ENCODE measurements at regions not wholly inside any gene's neighbourhood (a gene's known extent, or its start where the extent isn't known, plus 50 kb on each side); places are given as distances from the start of the nearest gene placed in this dataset.
"Not testable (repeated sequence)": the region's sequence is repeated elsewhere in the genome, so short reads cannot be mapped to it uniquely, and the experiment has no call there.

DNA sequence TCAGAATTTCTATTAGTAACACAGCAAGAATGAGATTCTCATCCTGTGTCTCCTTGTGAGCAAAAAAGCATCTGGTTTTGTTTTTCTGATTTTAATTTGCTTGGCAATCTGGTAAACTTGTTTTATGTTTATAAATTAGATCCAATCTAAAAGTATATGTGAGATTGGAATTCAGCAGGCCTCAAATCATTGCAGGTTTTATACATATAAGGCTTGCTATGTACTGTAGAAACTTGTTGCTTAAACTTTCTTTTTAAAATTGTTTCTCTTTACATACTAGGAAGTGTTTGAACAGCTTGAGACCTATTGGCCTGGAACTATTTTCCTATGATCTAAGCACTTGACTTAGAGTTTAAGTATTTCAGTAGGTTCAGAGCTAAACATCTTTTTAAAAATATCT lies 1037.8 kb downstream of the NR2F1-AS1 start:
- DNase-seq = no peak

DNA sequence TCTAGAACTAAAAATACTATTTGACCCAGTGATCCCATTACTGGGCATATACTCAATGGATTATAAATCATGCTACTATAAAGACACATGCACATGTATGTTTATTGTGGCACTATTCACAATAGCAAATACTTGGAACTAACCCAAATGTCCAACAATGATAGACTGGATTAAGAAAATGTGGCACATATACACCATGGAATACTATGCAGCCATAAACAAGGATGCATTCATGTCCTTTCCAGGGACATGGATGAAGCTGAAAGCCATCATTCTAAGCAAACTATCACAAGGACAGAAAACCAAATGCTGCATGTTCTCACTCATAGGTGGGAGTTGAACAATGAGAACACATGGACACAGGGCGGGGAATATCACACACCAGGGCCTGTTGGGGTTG lies 1039.0 kb downstream of the NR2F1-AS1 start:
- DNase-seq = not testable (repeated sequence)

DNA sequence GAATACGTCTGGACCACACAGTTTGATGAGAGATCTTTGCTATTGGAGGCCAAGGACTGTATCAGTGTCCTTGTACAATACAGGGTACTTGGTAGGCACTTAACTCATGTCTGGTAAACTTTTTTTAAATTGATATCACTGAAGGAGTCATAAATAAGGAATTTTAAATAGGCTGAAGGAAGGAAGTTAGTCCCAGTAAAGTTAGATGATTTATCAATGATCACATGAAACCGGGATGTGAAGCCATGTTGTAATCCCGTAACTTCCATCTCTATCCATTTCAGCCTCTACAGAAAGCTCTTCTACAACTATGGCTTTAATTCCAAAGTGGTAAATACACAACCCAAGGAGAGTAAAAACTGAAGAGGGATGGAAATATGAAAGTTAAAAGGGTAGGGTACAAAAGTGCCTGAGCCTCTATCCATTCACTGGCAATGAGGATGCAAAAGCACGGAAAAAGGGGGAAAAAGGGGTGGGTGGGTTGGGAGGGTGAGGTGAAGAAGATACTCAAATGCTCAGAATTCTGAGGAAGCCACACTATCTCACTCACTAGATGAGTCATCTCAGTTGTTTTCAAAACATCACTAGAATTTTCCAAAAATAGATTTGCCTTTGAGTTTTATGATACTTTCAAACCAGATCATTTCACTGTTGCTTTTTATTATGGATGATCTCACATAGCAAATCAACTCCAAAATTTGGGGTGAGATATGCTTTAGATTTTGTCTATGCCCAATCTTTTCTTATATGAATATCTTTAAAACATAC lies 1053.5 kb downstream of the NR2F1-AS1 start:
- DNase-seq = no peak

DNA sequence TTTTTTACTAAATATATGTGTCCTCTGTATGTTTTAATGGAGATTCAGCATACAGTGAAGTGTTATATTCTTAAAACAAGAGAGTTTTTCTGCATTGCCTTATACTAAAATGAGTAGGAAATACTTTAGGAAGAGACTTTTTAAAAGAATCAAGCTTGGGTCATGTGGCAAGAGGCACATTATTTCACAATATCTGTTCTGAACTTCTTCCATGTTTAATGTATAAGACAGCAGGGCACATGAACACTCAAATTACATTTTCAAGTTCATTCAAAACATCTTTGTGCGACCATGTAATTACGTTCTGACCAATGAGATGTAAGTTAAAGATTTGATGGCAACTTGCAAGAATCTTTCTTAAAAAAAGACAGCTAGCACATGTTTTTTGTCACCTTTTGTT lies 1055.9 kb downstream of the NR2F1-AS1 start:
- DNase-seq = no peak

DNA sequence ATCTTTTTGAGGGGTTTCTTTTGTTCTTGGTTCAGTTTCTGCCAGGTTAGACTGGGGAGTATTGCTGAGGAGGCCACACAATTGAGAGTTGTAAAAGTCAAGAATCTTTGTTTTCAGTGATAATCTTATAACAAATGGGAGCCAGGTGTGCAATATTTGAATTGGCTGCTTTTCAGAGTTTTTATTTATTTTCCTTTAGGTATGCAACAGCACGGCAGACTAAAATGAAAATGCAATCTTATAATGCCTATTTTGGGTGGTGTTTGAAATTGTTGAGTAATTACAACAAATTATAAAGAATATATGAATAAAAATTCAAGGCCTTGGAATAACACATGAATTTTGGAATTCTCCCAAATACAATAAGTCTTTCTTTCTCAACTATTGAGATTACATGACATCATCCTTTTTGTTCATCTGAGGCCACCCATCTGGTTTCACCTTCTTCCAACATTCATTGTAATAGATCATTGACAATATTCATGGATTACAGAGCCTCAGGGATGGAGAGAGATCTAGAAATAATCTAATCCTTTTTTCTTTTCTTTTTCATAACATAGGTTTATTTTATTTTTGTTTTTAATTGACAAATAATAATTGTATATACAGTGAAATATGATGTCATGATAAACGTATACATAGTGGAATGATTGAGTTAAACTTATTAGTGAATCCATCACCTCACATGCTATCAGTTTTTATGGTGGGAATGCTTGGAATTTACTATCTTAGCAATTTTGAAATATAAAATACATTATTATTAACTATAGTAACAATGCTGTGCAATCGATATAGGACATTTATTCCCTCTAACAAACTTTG lies 1061.0 kb downstream of the NR2F1-AS1 start:
- DNase-seq = no peak

DNA sequence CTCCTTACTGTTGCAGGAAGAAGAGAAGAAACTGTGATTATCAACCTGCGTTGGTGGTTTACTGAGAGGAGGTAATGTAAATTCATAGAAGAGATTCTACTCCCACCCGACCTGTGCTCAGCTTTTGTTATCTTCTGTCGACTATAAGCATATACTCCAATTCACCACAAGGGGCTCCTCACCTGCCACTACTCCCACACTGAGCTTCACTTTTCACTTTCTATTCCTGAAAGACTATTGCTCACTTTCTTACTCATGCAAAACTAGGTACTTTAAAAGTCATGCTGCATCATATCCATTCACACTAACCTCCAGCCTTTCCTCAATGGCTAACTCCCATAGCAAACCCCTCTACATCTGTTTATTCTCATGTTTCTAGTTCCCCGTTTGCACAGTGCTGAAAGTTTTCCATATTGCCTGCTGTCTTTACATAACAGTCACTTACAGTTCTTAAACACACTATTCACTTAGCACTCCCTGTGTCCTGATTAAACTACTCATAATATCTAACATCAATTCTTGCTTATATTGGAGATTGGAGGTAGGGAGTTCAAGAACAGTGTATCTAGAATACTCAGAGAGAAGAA lies 1062.6 kb downstream of the NR2F1-AS1 start:
- peak; percentile 15 for DNase-seq

DNA sequence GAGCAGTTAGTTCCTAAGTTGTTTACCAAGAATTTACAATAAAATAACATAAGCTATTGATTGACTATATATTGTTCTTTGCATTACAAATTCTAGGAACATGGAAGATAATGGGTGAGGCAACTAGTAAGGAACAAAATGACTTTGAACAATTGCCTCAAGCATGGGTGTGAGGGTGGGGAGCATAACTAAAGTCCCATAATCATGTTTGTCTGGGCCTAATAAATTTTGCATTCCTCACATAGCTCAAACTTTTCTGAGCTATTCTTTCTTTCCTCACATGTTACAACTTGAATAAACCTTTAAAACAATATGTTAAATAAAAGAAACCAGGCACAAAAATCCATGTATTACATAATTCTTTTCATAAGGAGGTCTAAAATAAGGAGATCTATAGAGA lies 1066.1 kb downstream of the NR2F1-AS1 start:
- DNase-seq = no peak

DNA sequence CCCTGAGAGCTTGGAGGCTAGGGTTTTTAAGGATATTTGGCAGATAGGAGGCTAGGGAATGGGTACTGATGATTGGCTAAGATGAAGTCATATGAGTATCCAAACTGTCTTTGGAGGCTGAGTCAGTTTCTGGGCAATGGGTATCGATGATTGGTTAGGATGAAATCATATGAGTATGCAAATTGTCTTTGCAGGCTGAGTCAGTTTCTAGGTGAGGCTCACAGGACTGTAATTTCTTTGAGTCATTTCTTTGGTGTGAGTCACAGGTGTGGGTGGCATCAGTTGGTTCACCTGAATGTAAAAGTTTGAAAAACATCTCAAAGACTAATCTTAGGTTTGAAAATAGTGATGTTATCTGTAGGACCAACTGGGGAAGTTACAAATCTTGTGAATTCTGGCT lies 1068.0 kb downstream of the NR2F1-AS1 start:
- peak; percentile 4 for DNase-seq

DNA sequence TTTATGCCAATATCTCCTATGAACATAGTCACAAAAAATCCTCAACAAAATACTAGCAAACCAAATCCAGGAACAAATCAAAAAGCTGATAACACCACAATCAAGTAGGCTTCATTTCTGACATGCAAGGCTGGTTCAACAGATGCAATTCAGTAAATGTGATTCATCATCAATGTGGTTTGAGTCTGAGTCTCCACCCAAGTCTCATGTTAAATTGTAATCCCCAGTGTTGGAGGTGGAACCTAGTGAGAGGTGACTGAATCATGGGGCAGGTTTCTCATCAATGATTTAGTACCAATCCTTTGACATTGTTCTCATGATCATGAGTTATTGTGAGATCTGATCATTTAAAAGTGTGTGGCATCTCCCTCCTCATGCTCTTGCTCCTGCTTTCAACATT lies 1072.7 kb downstream of the NR2F1-AS1 start:
- no peak for DNase-seq

DNA sequence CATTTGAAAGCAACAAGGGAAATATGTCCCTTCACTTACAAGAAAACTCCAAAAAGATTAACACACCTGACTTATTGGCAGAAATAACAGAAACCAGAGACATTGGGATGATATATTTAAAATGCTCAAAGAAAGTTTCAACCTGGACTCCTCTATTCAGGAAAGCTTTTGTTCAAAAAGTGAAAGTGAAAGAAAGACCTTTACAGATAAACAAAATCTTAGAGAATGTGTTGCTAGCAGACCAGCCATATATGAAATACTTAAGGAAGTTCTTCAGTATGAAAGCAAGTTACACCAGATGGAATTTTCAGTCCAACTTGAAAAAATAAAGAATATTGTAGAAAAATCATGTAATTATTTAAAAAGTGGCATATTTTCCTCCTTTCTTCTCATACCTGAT lies 1075.1 kb downstream of the NR2F1-AS1 start:
- DNase-seq = no peak

DNA sequence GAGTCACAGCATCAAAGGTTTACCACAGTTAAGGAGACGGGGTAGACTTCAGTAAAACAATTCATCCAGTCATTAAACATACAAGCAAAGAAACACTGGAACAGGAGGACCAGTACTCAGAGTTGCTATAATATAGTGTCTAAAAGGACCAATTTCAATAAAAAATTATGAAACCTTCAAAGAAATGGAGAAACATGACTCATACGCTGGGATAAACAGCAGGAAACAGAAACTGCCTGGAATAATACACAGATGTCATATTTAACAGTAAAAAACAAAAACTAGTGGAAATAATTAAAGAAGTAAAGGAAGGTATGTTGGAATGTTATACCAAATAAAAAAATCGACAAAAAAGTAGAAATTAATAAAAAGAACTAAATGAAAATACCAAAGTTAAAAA lies 1075.9 kb downstream of the NR2F1-AS1 start:
- no peak for DNase-seq

DNA sequence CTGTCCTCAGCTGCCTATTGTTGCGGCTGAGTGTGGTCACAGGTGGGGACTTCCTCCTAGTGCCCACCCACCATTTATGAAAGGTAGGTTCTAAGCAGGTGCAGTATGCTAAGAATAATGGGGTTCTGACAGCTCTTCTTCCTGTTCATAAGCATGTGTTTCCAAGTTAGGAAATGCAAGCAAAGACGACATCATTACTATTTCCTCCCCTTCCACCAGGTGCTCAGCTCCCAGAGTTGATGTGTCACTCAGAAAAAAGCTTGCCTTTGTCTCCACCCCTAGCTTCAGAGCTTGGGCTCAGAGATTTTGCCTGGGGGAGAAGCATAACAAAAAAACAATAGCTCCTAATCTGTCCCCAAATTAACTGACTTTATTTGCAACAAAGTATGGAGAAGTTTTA lies 1076.7 kb downstream of the NR2F1-AS1 start:
- DNase-seq = no peak

DNA sequence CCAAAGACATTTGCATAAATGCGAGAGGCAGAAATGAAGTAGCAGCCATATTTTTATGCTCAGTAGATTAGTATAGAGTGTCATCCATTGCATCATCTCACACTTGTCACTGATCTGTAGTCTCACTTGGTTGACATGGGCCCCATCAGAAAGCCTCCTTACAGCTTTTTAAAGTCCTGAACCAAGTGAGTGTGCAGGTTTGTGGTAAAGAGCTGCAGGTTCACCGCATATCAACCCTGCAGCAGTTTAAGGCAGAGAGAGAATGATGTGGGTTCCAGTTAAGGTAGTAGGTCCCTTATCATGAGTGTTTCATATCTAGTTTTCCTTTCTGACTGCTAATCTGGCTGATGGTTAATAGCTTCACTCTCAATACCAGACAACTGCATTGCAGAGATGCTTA lies 1080.3 kb downstream of the NR2F1-AS1 start:
- no peak for DNase-seq

DNA sequence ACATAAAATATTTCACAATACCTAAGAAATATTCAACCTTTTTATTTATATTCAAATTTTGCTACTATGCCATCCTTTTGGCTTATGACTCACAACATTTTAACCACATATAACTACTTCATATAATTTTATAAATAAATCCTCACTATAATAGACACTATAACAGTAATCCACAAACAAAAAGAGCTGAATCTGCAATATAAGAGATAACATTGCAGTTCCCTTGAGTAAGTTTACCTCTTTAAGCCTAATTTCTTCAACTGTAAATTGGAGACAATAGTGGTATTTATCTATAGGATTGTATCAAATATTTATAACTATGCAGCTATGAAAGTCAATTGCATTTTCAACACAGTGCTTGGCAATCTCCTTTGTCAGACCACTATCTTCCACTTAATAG lies 1084.5 kb downstream of the NR2F1-AS1 start:
- no peak for DNase-seq

DNA sequence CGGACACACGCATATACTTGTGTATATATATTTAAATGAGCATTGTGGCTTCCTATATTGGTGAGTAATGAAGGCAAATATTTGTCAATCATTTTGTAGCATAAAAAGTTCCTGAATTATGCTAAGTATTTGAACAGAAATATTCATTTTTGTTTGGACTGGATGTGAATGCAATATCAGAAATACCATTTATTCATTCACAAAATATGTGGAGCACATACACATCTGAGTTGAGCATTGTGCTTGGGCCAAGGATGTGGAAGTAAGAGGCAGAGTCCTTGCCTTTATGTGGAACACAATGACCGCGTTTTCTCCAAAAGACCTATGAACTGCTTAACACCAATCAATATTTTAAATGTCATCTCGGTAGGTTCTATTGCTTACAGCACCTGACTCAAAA lies 1086.5 kb downstream of the NR2F1-AS1 start:
- no peak for DNase-seq

DNA sequence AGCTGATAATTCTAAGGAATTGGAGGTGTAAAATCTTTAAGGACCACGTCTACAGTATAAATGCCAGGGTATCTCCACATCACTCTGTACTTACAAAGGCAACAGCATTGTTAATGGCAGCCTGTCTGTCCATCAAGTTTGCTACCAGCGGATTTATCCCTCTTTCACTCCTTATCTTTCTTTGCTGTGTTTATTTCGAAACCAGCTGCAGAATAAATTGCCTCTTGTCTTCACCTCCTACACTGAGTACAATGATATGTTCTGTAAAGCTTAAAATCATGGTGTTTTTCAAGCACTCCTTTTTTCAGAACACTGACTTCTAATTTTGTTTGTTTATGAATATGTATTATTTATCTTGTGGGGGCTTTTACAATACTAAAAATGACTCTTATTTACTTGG lies 1088.1 kb downstream of the NR2F1-AS1 start:
- no peak for DNase-seq

DNA sequence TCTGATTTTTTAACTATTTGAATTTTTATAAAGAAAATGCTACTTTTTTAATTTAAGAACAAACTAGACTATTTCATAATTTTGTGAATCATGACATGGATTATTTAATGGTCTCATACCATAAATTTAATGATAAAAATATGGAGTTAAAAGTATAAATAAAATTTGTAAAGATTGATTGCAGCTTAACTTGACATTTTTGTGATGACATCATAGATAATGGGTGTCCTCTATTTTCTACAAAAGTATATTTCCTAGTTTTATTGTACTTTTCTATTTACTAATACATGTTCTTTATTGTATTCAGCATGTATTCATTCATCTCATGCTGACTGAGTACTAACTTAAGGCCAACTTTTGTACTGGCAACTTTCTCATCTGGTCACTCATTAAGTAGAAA lies 1096.5 kb downstream of the NR2F1-AS1 start:
- no peak for DNase-seq

DNA sequence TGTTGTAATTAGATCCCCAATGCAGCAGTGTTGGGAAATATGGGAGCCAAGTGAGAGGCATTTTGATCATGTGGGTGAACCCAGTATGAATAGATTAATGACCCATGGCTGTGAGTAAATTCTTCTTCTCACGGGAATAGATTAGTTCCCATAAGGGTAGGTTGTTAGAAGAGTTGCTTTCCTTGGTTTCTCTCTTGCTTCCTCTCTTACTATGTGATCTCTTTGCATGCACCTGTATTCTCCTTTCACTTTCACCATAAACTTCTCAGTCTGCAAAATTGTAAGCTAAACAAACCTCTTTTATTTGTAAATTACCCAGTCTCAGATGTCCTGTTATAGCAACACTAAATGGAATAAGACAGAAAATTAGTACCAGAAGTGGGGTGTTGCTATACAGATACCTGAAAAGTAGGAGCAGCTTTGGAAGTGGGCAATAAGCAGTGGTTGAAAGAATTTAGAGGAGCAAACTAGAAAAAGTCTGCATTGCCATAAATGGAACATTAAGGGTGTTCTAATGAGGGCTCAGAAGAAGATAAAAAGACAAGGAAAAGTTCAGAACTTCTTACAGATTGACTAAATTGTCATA lies 1090.0 kb upstream of the ARRDC3 start:
- no peak for DNase-seq

DNA sequence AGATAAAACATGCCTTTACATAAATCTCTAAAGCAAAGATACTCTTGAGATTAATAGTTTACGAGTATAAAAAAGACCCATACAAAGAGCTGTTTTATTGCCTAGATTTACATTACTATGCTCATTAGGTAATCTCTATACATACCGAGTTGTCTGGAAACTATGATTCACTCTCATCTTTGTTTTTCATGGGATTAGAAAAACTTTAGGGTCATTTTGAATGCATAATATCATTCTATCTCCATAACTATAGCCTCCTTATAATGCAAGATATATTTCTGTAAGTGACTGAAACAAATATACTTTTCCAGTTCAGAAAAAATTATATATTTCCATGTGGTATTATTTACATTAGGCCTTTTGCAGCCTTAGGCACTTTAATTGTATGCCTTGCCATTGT lies 1088.7 kb upstream of the ARRDC3 start:
- DNase-seq = no peak

DNA sequence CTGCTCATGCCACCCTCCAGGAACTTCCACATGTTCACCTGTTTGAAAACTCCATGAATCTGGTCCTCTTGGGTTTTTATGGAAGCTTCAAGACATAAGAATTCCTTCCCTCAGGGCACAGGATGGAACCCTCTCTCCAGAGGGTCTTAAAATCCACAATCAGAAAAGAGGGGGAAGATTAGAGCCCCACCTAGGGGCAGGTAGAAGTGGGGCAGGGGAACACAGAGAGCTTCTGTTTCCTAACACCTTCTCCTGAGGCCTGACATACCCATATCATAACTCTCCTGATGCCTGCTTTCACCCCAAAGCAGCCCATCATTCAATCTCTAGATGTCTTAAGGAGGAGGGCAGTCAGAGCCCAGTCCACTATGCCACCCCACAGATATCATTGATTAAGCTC lies 1087.7 kb upstream of the ARRDC3 start:
- no peak for DNase-seq

DNA sequence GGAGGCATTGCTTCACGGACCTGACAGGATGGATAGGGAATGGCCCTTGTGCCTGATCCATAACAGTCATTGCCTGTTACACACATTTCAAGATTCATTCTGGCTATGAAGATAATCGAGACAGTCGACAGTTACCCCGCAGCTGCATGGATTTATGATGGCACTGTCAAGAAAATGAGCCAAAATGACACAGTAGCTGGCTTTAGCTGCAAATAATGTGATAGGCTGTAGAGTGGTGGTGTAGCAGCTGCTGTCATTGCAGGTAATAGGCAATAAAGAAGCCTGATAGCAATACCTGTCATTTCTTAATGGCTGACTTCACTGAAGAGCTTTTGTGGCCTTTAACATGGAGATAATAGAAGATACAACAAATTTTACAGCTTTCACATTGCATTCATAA lies 1085.2 kb upstream of the ARRDC3 start:
- DNase-seq = no peak

DNA sequence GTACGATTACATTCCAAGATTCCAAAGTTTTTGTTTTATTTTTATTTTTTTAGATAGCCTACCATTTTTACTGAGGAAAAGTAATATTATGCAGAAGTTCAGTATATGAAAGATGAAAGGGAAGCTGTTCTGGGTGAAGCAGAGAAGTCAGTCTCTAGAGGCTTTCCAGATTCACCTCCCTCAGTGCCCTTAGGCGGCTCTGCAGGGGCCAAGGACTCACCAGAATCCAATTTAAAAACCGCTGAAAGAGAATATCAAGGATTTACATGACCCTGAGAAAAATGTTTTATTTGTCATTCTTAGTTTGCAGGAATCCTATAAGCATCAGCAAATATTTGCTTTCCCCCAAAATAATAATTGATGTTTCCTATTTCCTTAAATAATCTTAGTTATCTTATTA lies 1084.6 kb upstream of the ARRDC3 start:
- DNase-seq = no peak

DNA sequence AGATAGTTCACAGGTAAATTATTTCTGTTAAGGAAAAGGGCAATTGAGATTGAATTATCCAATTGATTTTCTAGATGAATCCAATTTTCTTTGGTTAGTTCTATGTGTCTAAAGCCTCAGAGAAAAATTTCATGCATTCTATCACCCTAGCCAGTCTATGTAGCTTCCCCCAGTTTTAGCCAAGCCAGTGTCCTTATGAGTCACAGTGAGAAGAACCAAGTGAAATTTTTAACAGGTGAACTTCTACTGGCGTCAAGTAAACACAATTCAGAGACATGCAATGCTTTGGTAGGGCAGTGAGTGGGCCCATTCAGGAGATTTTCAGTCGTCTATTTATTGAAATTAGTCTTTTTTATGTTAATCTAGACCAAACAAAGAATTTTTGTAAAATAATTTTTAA lies 1077.4 kb upstream of the ARRDC3 start:
- no peak for DNase-seq

DNA sequence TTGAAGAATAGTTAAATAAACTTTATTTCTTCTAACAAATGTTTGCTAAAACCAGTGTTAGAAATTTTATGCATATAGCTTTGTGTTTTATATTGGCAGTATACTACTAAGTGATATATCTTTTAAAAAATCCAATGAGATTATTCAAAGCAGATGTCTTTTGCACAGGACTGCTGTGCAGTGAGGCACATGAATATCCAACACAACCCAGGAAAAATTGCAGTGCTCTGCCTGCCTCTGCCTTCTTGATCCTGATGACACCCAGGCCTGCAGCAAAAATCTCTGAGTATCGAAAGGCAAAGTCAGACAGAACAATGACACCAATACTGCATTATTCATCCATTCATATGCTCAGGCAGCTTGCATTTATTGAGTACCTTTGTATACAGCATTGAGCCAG lies 1076.5 kb upstream of the ARRDC3 start:
- DNase-seq = no peak
